ENCODE measurements at regions not wholly inside any gene's neighbourhood (a gene's known extent, or its start where the extent isn't known, plus 50 kb on each side); places are given as distances from the start of the nearest gene placed in this dataset.

- DNase-seq (ENCODE audit: low read depth), result no peak
Observed at GRCh38 chr18:78625847-78626246, 353.8 kb upstream of the SALL3 start.

- no peak for DNase-seq (ENCODE audit: low read depth)
Observed at GRCh38 chr18:78627551-78628346, 351.9 kb upstream of the SALL3 start.

- no peak for DNase-seq (ENCODE audit: low read depth)
Observed at GRCh38 chr18:78629426-78629825, 350.2 kb upstream of the SALL3 start.

- DNase-seq (ENCODE audit: low read depth), result no peak
Observed at GRCh38 chr18:78630356-78630755, 349.3 kb upstream of the SALL3 start.

GRCh38 chr18:78630981-78631510 lies 348.6 kb upstream of the SALL3 start:
- no peak for DNase-seq (ENCODE audit: low read depth)

GRCh38 chr18:78632111-78632541 lies 347.5 kb upstream of the SALL3 start:
- DNase-seq (ENCODE audit: low read depth), result no peak

- no peak for DNase-seq (ENCODE audit: low read depth)
Observed at GRCh38 chr18:78634061-78634696, 345.4 kb upstream of the SALL3 start.

GRCh38 chr18:78635093-78635800 lies 344.4 kb upstream of the SALL3 start:
- DNase-seq (ENCODE audit: low read depth), result no peak

GRCh38 chr18:78636260-78636659 lies 343.4 kb upstream of the SALL3 start:
- no peak for DNase-seq (ENCODE audit: low read depth)

- no peak for DNase-seq (ENCODE audit: low read depth)
Observed at GRCh38 chr18:78637442-78638402, 341.9 kb upstream of the SALL3 start.

GRCh38 chr18:78639006-78639950 lies 340.3 kb upstream of the SALL3 start:
- DNase-seq (ENCODE audit: low read depth), result no peak

GRCh38 chr18:78640246-78640995 lies 339.2 kb upstream of the SALL3 start:
- DNase-seq (ENCODE audit: low read depth), result no peak

- no peak for DNase-seq (ENCODE audit: low read depth)
Observed at GRCh38 chr18:78641689-78642231, 337.9 kb upstream of the SALL3 start.

GRCh38 chr18:78642296-78642951 lies 337.2 kb upstream of the SALL3 start:
- DNase-seq (ENCODE audit: low read depth), result no peak

- no peak for DNase-seq (ENCODE audit: low read depth)
Observed at GRCh38 chr18:78643004-78643403, 336.6 kb upstream of the SALL3 start.

- DNase-seq (ENCODE audit: low read depth), result no peak
Observed at GRCh38 chr18:78643981-78644380, 335.6 kb upstream of the SALL3 start.

- DNase-seq (ENCODE audit: low read depth), result no peak
Observed at GRCh38 chr18:78645216-78645615, 334.4 kb upstream of the SALL3 start.

GRCh38 chr18:78647018-78647417 lies 332.6 kb upstream of the SALL3 start:
- DNase-seq (ENCODE audit: low read depth), result no peak

- DNase-seq (ENCODE audit: low read depth), result no peak
Observed at GRCh38 chr18:78649421-78649820, 330.2 kb upstream of the SALL3 start.
